GM21717 (cell line): ENCODE measurements at regions not wholly inside any gene's neighbourhood (a gene's known extent, or its start where the extent isn't known, plus 50 kb on each side); places are given as distances from the start of the nearest gene placed in this dataset.
"Not testable (repeated sequence)": the region's sequence is repeated elsewhere in the genome, so short reads cannot be mapped to it uniquely, and the experiment has no call there.

Experiments
- ATAC-seq: cut with Tn5 transposase; IDR thresholded peaks from one replicate; pipeline ENCODE4 v1.9.1; 2021; ENCODE audit warnings: mild to moderate bottlenecking, moderate library complexity; ENCODE audit not compliant: unreplicated experiment

- not testable (repeated sequence) for ATAC-seq
These were observed 268.1 kb upstream of the GRM3 start for GRCh38 chr7:86375602-86376001.

- no peak for ATAC-seq
These were observed 271.4 kb upstream of the GRM3 start for GRCh38 chr7:86372262-86372661.

GRCh38 chr7:86366946-86367345 is 276.8 kb upstream of the GRM3 start:
- ATAC-seq = no peak

GRCh38 chr7:86340407-86340806 is 303.3 kb upstream of the GRM3 start:
- ATAC-seq = not testable (repeated sequence)

GRCh38 chr7:86339051-86339450 is 304.7 kb upstream of the GRM3 start:
- ATAC-seq = no peak

GRCh38 chr7:86328801-86329433 is 314.8 kb upstream of the GRM3 start:
- ATAC-seq = no peak

- ATAC-seq = no peak
These were observed 316.9 kb upstream of the GRM3 start for GRCh38 chr7:86326847-86327246.

GRCh38 chr7:86320889-86321288 is 322.8 kb upstream of the GRM3 start:
- no peak for ATAC-seq

- no peak for ATAC-seq
These were observed 323.4 kb upstream of the GRM3 start for GRCh38 chr7:86320341-86320740.

- no peak for ATAC-seq
These were observed 329.9 kb upstream of the GRM3 start for GRCh38 chr7:86313842-86314241.

- ATAC-seq = no peak
These were observed 342.4 kb upstream of the GRM3 start for GRCh38 chr7:86301301-86301700.

- no peak for ATAC-seq
These were observed 348.2 kb upstream of the GRM3 start for GRCh38 chr7:86295526-86295925.

- no peak for ATAC-seq
These were observed 361.6 kb upstream of the GRM3 start for GRCh38 chr7:86282014-86282682.

- ATAC-seq = no peak
These were observed 363.6 kb upstream of the GRM3 start for GRCh38 chr7:86280150-86280549.

GRCh38 chr7:86262781-86263180 is 380.9 kb upstream of the GRM3 start:
- no peak for ATAC-seq

GRCh38 chr7:86257894-86258293 is 385.8 kb upstream of the GRM3 start:
- no peak for ATAC-seq

- no peak for ATAC-seq
These were observed 391.3 kb upstream of the GRM3 start for GRCh38 chr7:86252406-86252805.

GRCh38 chr7:86248977-86249376 is 394.7 kb upstream of the GRM3 start:
- no peak for ATAC-seq

- no peak for ATAC-seq
These were observed 400.5 kb upstream of the GRM3 start for GRCh38 chr7:86243171-86243570.

GRCh38 chr7:86226191-86226590 is 417.5 kb upstream of the GRM3 start:
- ATAC-seq = no peak

GRCh38 chr7:86222806-86223205 is 420.9 kb upstream of the GRM3 start:
- ATAC-seq = no peak

GRCh38 chr7:86214734-86215133 is 429.0 kb upstream of the GRM3 start:
- no peak for ATAC-seq

GRCh38 chr7:86212976-86213375 is 430.7 kb upstream of the GRM3 start:
- ATAC-seq = no peak
